Caki2 (cell line): ENCODE measurements at regions not wholly inside any gene's neighbourhood (a gene's known extent, or its start where the extent isn't known, plus 50 kb on each side); places are given as distances from the start of the nearest gene placed in this dataset.
"Not testable (repeated sequence)": the region's sequence is repeated elsewhere in the genome, so short reads cannot be mapped to it uniquely, and the experiment has no call there.

Experiments used
- DNase-seq: peaks from one replicate; pipeline ENCODE4 v3.0.0-alpha.2; 2015; ENCODE audit warnings: low read depth
- in situ Hi-C: cut with HindIII; loops from 2 replicates; pipeline ENCODE4 v1.10.0; 2016; ENCODE audit warnings: low sequenced_read_pairs, low pct_unique_long_range_greater_than_20kb, mixed read lengths

DNA sequence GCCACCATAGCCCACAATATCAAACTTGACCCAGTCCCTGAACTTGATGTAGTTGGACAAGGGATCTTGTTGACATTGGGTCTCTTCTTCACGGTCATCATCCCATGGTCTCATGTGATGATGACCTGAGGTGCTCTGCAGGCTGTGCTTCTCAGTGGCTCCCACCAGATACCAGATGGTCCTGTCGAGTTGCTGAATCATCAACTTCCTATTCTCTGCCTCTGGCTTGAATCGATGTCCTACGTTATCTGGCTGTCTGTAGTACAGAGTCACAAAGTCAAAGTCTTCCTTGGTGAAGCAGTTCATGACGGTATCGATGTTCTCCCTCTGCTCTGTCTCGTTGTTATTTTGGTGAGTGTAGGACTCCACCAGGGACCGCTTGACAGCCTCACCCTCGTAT is 145.7 kb upstream of the ALDH3B2 start:
- DNase-seq = no peak
- in situ Hi-C loops = no loop called here

GRCh38 chr11:67817558-67817957 is 143.1 kb upstream of the ALDH3B2 start:
- in situ Hi-C loops = not testable (repeated sequence)

GRCh38 chr11:67809301-67809700 is 134.9 kb upstream of the ALDH3B2 start:
- in situ Hi-C loops, DNase-seq: not testable (repeated sequence)

More at GRCh38 chr11:67817558-67817957, 143.1 kb upstream of the ALDH3B2 start:
- not testable (repeated sequence) for DNase-seq

DNA sequence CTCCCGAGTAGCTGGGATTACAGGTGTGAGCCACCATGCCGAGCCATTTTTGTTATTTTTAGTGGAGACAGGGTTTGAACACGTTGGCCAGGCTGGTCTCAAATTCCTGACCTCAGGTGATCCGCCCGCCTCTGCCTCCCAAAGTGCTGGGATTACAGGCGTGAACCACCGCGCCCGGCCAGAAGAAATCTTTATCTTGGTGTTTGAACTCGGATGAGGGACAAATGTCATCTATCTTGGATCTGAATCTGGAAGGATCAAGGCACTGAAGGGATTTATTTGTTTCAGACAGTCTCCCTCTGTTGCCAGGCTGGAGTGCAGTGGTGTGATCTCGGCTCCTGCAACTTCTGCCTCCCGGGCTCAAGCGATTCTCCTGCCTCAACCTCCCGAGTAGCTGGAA is 133.5 kb upstream of the ALDH3B2 start:
- DNase-seq, in situ Hi-C loops: not testable (repeated sequence)

DNA sequence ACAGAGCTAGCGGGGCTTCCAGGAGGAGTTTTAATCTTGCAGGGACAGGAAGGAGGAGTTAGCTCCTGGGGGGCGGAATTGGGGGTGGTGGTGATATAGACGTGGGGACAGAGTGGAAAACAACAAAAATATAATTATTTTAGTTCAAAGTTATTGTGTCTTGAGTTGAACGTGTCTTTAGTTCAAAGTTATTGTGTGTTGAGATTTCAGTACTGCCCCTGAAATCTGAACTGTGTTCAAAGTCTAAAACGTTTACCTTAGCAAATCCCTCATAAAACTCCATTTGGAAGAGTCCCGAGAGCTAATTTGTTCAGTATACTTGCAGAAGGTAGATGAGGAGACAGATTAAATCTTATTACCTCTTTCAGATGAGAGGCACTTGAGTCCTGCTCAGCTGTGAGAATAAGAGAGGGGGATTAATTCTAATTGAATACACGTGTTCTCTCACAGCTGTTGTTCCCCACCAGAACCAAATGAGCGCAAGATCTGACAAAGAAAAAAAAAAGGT is 132.4 kb upstream of the ALDH3B2 start:
- DNase-seq, in situ Hi-C loops: not testable (repeated sequence)

- DNase-seq, in situ Hi-C loops: not testable (repeated sequence)
These were observed 131.8 kb upstream of the ALDH3B2 start for GRCh38 chr11:67806183-67806582.

DNA sequence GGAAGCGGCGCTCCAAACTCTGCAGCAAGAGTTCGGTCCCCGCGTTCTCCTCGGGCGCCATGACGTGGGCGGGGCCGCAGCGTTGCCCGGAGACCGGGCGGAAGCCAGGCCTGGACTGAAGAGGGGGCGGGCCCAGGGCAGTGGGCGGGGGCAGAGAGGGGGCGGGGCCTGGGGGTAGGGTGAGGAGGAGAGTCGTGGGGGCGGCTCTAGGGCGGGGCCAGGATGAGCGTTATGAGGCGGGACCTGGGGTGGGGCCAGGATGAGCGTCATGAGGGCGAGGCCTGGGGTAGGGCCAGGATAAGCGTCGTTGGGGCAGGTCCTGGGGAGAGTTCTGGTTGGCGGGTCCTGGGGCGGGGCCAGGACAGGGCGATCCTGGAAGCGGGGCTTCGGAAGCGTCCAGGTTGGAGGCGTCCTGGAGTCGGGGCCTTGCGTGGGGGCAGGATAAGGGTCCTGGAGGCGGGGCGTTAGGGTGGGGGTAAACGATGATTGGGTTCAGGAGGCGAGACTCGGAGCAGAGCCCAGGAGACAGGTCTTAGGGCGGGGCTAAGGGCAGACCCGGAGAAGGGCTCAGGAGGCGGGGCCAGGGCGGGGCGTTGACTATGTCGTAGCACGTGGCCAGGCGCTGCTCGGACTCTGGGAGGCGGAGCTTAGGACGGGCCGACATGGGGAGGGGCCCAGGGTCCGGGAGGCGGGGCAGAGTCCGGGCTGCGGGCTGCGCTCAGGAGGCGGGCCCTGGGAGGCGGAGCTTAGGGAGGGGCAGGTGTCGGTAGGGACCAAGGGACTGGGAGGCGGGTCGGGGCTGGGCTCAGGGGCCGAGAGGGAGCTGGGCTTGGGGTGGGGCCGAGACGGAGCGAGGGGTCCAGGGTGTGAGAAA is 131.1 kb upstream of the ALDH3B2 start:
- in situ Hi-C loops = not testable (repeated sequence)
- DNase-seq = peak; percentile 94

DNA sequence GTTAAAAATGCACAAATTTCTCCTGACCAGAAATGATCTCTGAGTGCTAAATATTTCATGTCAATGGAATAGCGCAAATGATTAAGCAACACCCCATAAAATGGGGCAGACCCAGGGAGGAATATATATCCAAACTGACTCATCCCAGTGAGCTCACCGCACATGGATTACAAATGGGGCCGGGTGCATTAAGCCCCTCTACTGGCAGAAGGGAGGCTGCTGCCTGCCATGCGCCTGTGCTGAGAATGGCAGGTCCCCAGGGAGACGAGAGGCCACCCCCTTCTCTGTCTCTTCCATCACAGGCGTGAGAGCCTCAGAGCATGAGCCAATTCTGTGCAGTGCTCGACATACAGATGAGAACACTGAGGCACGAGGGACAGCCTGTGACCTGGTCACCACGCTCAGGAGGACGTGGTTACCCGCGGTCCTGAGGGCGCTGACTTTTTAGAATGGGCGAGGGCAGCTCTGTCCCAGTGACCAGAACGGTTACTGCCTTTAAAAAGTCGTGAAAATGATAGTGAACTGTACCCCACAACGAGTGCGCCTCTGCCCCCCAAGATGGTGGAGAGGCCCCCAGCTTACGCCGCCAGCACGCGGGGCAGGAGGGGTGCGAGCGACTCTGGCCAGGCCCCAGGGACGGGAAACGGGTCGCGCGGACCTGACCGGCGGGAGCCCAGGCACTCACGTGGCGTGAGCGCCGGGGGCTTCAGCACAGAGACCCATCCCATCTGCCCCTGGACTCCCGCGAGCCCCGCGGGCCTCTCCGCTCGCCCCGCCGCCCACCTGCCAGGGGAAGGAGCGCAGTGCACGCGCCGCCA is 130.2 kb upstream of the ALDH3B2 start:
- in situ Hi-C loops = not testable (repeated sequence)
- peak; percentile 47 for DNase-seq

DNA sequence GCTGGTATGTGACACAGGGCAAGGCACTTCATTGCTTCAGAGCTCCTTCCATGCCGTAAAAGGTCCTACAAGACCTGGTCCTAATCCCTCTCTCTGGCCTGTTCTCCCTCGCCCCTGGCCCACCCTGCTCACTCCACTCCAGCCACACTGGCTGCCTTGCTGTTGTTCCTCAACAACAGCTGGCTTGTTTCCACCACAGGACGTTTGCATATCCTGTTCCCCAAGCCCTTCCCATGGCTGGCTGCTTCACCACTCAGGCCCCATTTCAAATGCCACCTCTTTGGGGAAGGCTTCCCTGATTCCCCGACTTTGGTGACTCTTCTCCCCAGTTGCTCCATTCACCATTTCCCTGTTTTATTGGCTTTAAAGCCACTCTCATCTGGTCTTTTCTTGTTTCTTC is 129.1 kb upstream of the ALDH3B2 start:
- DNase-seq, in situ Hi-C loops: not testable (repeated sequence)

DNA sequence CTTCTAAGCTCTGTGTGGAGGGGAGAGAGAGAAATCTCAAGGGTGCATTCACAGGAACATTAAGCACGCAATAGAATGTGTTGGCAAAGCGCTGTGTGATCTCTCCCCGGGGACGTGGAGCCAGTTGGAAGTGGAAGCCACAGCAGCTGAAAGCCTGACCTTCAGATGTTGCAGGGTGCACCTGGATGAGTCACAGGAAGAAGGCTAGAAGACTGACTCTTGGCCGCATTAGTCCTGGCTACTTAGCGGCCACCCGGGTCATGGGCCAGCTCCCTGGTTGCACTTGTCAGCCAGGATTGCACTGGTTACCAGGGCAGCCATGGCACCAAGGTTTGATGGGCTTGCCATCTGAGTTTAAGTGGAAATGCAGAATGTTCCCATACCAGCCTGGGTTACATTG is 128.6 kb upstream of the ALDH3B2 start:
- DNase-seq, in situ Hi-C loops: not testable (repeated sequence)

DNA sequence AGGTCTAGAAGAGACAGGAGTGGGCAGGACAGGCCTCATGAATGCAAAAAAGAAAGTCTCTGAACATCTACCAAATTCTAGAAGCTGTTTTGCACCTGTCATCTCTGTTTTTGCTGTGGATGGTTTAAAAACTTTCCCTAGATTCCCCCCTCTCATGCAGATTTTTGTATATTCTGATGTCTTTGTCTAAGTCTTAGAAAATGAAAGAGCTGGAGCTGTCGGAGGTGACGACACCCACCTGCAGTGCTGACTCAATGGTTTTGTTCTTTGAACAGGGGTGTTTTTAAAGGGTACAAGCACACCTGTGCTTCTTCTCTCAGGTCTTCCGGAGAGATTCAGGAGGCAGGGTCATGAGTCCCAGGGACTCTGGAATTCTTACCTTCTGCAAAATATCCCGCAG is 128.2 kb upstream of the ALDH3B2 start:
- in situ Hi-C loops, DNase-seq: not testable (repeated sequence)

DNA sequence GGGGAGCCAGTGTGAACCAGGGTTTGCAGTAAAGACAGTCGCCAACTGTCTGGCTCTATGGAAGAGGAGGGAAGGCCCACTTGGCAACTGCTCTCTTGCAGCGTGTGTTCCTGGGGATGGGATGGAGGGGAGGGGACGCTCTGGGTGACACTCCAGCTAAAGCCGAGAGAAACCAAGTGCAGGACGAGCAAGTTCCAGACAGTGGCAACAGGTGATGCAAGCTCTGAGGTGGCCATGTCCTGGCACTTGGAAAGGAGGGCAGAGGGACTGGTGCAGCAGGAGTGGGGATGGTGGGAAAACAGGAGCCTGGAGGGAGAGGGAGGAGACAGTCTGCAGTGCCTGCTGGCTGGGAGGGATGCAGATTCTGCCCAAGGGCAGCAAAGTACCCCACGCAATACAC is 127.0 kb upstream of the ALDH3B2 start:
- DNase-seq, in situ Hi-C loops: not testable (repeated sequence)

GRCh38 chr11:67800591-67800990 is 126.2 kb upstream of the ALDH3B2 start:
- in situ Hi-C loops, DNase-seq: not testable (repeated sequence)

DNA sequence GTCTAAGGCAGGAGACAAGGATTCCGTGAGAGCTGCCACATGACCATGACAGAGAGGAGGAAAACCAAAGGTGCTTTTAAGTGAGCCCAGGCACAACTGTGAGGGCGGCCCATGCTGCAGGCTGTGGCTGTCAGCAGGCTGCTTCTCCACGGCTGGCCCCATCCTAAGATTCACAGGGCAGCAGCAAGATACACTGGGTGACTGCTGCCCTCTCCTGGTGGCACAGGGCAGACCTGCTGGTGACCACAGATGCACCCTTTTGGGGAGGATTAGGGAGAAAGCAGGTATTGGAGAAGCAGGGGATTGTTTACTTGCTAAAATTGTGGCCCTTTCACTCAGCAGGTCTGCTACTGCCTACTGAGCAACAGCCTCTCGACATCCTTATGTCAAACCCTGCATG is 125.4 kb upstream of the ALDH3B2 start:
- in situ Hi-C loops, DNase-seq: not testable (repeated sequence)

- in situ Hi-C loops = not testable (repeated sequence)
- DNase-seq = peak; percentile 65
These were observed 123.5 kb upstream of the ALDH3B2 start for GRCh38 chr11:67797726-67798521.

DNA sequence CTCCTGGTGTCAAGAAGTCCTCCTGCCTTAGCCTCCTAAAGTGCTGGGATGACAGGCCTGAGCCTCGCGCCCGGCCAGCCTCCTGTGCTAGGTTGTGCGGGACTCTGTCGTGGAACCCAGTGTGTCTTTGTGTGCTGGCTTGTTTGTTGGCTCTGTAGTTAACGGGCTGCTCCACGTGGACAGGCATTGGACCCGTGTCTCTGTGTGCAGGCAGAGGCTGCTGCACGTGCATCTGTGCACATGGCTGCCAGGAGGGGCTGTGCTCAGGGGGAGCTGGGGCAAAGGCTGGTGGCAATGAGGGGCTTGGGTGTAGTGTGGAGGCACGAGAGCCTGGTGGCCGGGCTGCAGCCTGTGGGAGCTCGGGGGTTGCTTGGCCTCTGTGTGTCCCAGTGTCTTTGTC is 121.3 kb upstream of the ALDH3B2 start:
- in situ Hi-C loops = no loop called here
- DNase-seq = no peak

DNA sequence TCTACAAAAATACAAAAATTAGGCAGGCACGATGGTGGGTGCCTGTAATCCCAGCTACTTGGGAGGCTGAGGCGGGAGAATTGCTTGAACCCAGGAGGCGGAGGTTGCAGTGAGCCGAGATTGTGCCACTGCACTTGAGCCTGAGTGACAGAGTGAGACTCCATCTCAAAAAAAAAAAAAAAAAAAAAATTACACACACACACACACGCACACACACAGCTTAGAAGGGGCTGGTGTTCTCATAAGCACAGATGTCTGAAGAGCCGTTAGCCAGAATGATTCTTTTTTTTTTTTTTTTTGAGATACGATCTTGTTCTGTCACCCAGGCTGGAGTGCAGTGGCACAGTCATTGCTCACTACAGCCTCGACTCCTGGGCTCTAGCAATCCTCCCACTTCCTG is 119.3 kb upstream of the ALDH3B2 start:
- DNase-seq, in situ Hi-C loops: not testable (repeated sequence)
